Ishikawa (cell line): ENCODE measurements at regions not wholly inside any gene's neighbourhood (a gene's known extent, or its start where the extent isn't known, plus 50 kb on each side); places are given as distances from the start of the nearest gene placed in this dataset.

Experiments used
- EP300 ChIP-seq: IDR thresholded peaks from 2 replicates; pipeline ENCODE4 v1.6.1; 2012; ENCODE audit warnings: borderline replicate concordance
- RAD21 ChIP-seq: IDR thresholded peaks from 2 replicates; pipeline ENCODE4 v1.6.1; 2012; ENCODE audit warnings: low read depth
- REST ChIP-seq: IDR thresholded peaks from 2 replicates; pipeline ENCODE4 v1.6.1; 2012; ENCODE audit warnings: low read depth, mild to moderate bottlenecking
- TAF1 ChIP-seq: IDR thresholded peaks from 2 replicates; pipeline ENCODE4 v1.6.1; 2012; ENCODE audit warnings: low read depth, mild to moderate bottlenecking

DNA sequence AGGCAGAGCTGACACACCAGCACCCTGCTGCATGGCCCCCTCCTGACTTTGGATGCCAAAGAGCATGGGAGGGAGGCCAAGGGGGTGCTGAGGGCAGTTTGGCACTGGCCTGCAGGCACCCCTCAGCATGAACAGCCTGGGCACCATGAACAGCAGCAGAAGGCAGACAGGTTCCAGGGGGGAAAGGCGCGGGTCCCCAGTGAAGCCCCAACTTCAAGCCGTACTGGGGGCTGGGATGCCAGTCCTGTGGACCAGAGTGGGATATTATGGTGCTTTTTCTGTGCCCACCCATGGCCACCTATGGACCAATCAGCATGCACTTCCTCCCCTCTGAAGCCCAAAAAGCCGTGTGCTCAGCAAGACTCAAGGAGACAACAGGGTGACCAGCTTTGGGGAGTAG, 389.9 kb downstream of the TEX13C start:
- TF ChIP-seq RAD21, result no peak
- TF ChIP-seq TAF1, result no peak
- no peak for TF ChIP-seq REST
- TF ChIP-seq EP300, result no peak
